Spleen (tissue), 11 donors: ENCODE measurements at regions not wholly inside any gene's neighbourhood (a gene's known extent, or its start where the extent isn't known, plus 50 kb on each side); places are given as distances from the start of the nearest gene placed in this dataset.

Experiments
- DNase-seq: peaks from one replicate; pipeline ENCODE4 v3.0.0-alpha.2; 2020
- H3K27ac ChIP-seq, 8 donors: fragments of 200-600 bp; sonication (generic) in 7 of 8; 1 replicate in 4 of 8; 2 replicates in 4 of 8; pipeline versions ENCODE4 v1.5.0 to v1.8.0; 2016 to 2021; ENCODE audit warnings: inconsistent platforms in 4 of 8, mild to moderate bottlenecking in 4 of 8, moderate library complexity in 1 of 8
- H3K27me3 ChIP-seq, 7 donors: fragments of 200-600 bp; sonication (generic) in 6 of 7; replicated peaks in 1 of 7; 1 replicate in 4 of 7; 2 replicates in 3 of 7; pipeline versions ENCODE4 v1.5.0 to v1.8.0; 2016 to 2021; ENCODE audit warnings: inconsistent platforms in 3 of 7, mild to moderate bottlenecking in 1 of 7
- H3K36me3 ChIP-seq, 6 donors: fragments of 200-600 bp; sonication (generic) in 5 of 6; 1 replicate in 4 of 6; 2 replicates in 2 of 6; pipeline versions ENCODE4 v1.5.0 to v1.8.0; 2016 to 2021; ENCODE audit warnings: inconsistent platforms in 2 of 6
- H3K4me1 ChIP-seq, 6 donors: fragments of 200-600 bp; sonication (generic) in 5 of 6; 1 replicate in 3 of 6; 2 replicates in 3 of 6; pipeline versions ENCODE4 v1.5.0 to v1.8.0; 2016 to 2021; ENCODE audit warnings: inconsistent platforms in 3 of 6
- H3K4me3 ChIP-seq, 8 donors: fragments of 200-600 bp; sonication (generic) in 7 of 8; 1 replicate in 4 of 8; 2 replicates in 4 of 8; pipeline versions ENCODE4 v1.5.0 to v1.8.0; 2016 to 2021; ENCODE audit warnings: inconsistent platforms in 4 of 8, mild to moderate bottlenecking in 4 of 8, moderate library complexity in 2 of 8
- H3K9me3 ChIP-seq, 8 donors: fragments of 200-600 bp; sonication (generic) in 7 of 8; 1 replicate in 4 of 8; 2 replicates in 4 of 8; pipeline versions ENCODE4 v1.5.0 to v1.8.0; 2016 to 2021; ENCODE audit warnings: inconsistent platforms in 4 of 8
- CTCF ChIP-seq, 11 experiments: fragments of 200-600 bp in 7 of 11; fragments of 450-650 bp in 4 of 11; sonication (generic) in 4 of 11; IDR thresholded peaks in 8 of 11; conservative IDR thresholded peaks in 3 of 11; 1 replicate in 7 of 11; 2 replicates in 4 of 11; pipeline versions ENCODE4 v1.4.0 to v1.8.0; 2016 to 2021; ENCODE audit warnings: antibody characterized with exemption in 11 of 11, inconsistent platforms in 4 of 11, mild to moderate bottlenecking in 1 of 11
- POLR2A ChIP-seq, 3 donors: fragments of 450-650 bp; IDR thresholded peaks; one replicate each; pipeline ENCODE4 v1.5.1; 2017; ENCODE audit warnings: antibody characterized with exemption in 3 of 3, mild to moderate bottlenecking in 1 of 3
- POLR2AphosphoS5 ChIP-seq, 3 donors: sonication (generic); formaldehyde crosslinking; IDR thresholded peaks; one replicate each; pipeline ENCODE4 v1.5.1; 2017; ENCODE audit warnings: antibody characterized with exemption in 3 of 3
- WGBS, 5 donors: extraction: QIAGEN DNeasy Blood & Tissue Kit in 3 of 5; methylation state at CpG; one replicate each; pipeline versions ENCODE4 v1.1.5 to v1.1.7; 2013 to 2018; 5-methylcytosine and 5-hydroxymethylcytosine counted together
- intact Hi-C: fragments of 100-400 bp; cut with DNase I; formaldehyde crosslinking; loops from one replicate; pipeline ENCODE4 v1.15.0; 2023; ENCODE audit warnings: low total_unique reads
- donor health status: healthy with polysubstance abuse.
- donor health status: DM: no; HTN: no; CAD: no; lungs with moderate emphysema.
- donor health status: DM: no; HTN: no; CAD: no.
- donor health status: Bipolar disorder and iron deficiency.
- donor health status: healthy.
- donor health status: DM: no; HTN: no; CAD: no.
- donor health status: DM: yes; HTN: yes; CAD: no.

- H3K4me1 ChIP-seq, result no peaks in the 10 kb centered on the region
- no peaks in the 10 kb centered on the region for H3K27me3 ChIP-seq
- no peaks in the 10 kb centered on the region for H3K36me3 ChIP-seq
- H3K27ac ChIP-seq, result no peak overlapping the region
- no peak overlapping the region for H3K4me3 ChIP-seq
- intact Hi-C loops, result no loop called here
- no peaks in the 10 kb centered on the region for H3K9me3 ChIP-seq
- no peak for DNase-seq
- WGBS, 5 donors, result 91 to 97% (median 94%) methylated on average over 6 of the region's 6 CpGs
- TF ChIP-seq POLR2AphosphoS5 (IDR thresholded peaks at IDR 0.05) (no peak), POLR2A (IDR thresholded peaks at IDR 0.05) (no peak), CTCF (IDR thresholded peaks at IDR 0.05 in 8 of 11, conservative IDR thresholded peaks at IDR 0.05 in 3 of 11) (no peak)
These were observed 155.3 kb downstream of the GADD45G start for GRCh38 chr9:89760123-89760522.

DNA sequence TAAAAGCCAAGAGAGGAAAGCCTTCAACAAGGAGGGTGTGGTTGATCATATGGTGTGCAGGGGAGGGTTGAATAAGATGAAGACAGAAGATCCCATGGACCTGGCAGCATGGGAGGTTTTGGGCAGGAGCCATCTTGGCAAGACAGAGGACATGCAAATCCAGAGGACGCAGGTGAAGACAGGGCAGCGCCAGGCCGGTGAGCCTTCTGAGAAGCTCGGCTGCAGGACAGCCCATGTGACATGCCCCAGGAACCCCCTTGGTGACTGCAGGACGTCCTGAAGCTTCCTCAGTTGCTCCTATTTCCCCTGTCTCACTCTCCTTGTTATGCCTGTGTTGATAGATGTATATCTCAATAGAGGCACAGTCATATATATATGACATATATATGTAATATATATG, 159.4 kb downstream of the GADD45G start:
- no peaks in the 10 kb centered on the region for H3K27me3 ChIP-seq
- H3K36me3 ChIP-seq, result no peaks in the 10 kb centered on the region
- intact Hi-C loops, result no loop called here
- no peak overlapping the region for H3K27ac ChIP-seq
- H3K4me1 ChIP-seq, result no peaks in the 10 kb centered on the region
- H3K9me3 ChIP-seq, result no peaks in the 10 kb centered on the region
- 79 to 91% (median 88%) methylated on average over 5 of the region's 5 CpGs for WGBS, 5 donors
- TF ChIP-seq CTCF (IDR thresholded peaks at IDR 0.05 in 8 of 11, conservative IDR thresholded peaks at IDR 0.05 in 3 of 11) (no peak), POLR2AphosphoS5 (IDR thresholded peaks at IDR 0.05) (no peak), POLR2A (IDR thresholded peaks at IDR 0.05) (no peak)
- no peak overlapping the region for H3K4me3 ChIP-seq
- DNase-seq, result peak; percentile 55

DNA sequence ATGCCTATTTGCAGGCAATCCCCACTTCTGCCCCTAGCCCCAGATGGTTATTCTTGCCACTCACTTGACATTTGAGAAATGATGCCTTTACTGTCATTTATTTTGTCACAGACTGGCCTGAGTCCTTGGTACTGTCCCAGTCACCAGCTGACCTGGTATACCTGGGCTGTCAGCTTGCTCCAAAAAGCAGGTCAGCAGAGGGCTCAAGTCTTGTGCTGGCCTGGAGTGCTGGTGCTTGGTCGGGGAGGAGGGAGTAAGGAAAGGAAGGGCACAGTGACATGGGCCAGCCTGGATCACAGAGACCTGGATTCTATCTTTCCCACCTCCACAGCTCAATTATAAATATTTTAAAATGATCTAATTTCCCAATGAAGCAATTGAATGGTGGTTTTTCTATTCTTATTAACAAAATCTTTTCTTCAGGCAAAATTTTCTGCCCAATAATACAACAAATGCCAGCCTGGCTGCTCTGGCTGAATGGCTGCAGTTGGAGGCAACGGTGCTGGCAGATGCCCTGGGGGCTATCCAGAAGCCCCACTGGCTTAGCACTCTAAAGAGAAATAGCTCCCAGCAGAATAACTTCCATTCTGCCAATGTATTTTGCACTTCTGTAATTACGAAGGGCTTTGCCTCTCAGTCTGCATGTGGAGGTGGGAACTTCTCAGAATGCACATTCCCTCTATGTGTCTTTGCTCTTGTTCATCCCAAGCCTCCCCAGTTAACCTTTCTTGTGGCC, 160.6 kb downstream of the GADD45G start:
- no peak overlapping the region for H3K4me3 ChIP-seq
- TF ChIP-seq POLR2A (IDR thresholded peaks at IDR 0.05) (no peak), CTCF (IDR thresholded peaks at IDR 0.05 in 8 of 11, conservative IDR thresholded peaks at IDR 0.05 in 3 of 11) (no peak), POLR2AphosphoS5 (IDR thresholded peaks at IDR 0.05) (no peak)
- no peaks in the 10 kb centered on the region for H3K36me3 ChIP-seq
- 81 to 93% (median 84%) methylated on average over 3 of the region's 3 CpGs for WGBS, 5 donors
- DNase-seq, result no peak
- no peaks in the 10 kb centered on the region for H3K27me3 ChIP-seq
- no peaks in the 10 kb centered on the region for H3K9me3 ChIP-seq
- no peak overlapping the region for H3K27ac ChIP-seq
- H3K4me1 ChIP-seq, result peaks cover 0 to 3% (median 0%) of the 10 kb centered on the region in 6 donors
- intact Hi-C loops, result no loop called here

GRCh38 chr9:89766991-89767390, 162.2 kb downstream of the GADD45G start:
- no peak for TF ChIP-seq POLR2AphosphoS5 (IDR thresholded peaks at IDR 0.05)
- no peak for TF ChIP-seq POLR2A (IDR thresholded peaks at IDR 0.05)
- no peak for TF ChIP-seq CTCF (IDR thresholded peaks at IDR 0.05 in 8 of 11, conservative IDR thresholded peaks at IDR 0.05 in 3 of 11)

More at GRCh38 chr9:89766991-89767390, 162.2 kb downstream of the GADD45G start:
- Histone ChIP-seq H3K36me3 (no peaks in the 10 kb centered on the region), H3K9me3 (no peaks in the 10 kb centered on the region), H3K27me3 (no peaks in the 10 kb centered on the region), H3K4me3 (no peak overlapping the region), H3K27ac (no peak overlapping the region), H3K4me1 (peaks cover 0 to 9% (median 0%) of the 10 kb centered on the region in 6 donors)
- intact Hi-C loops, result no loop called here
- DNase-seq, result no peak
